Tibial artery (tissue), 4 donors: ENCODE measurements at regions not wholly inside any gene's neighbourhood (a gene's known extent, or its start where the extent isn't known, plus 50 kb on each side); places are given as distances from the start of the nearest gene placed in this dataset.

Experiments
- DNase-seq, 2 donors: peaks; one replicate each; pipeline ENCODE4 v3.0.0-alpha.2; 2019
- H3K27ac ChIP-seq, 2 donors: fragments of 200-600 bp; sonication (generic) in 1 of 2; 1 replicate in 1 of 2; 2 replicates in 1 of 2; pipeline ENCODE4 v1.5.1; 2018 to 2019; ENCODE audit warnings: mild to moderate bottlenecking in 1 of 2
- H3K27me3 ChIP-seq, 2 donors: fragments of 200-600 bp; sonication (generic) in 1 of 2; one replicate each; pipeline versions ENCODE4 v1.5.1 to v1.6.0; 2016 to 2019
- H3K36me3 ChIP-seq, 3 donors: fragments of 200-600 bp; sonication (generic) in 2 of 3; one replicate each; pipeline ENCODE4 v1.5.1; 2016 to 2019; ENCODE audit warnings: mild to moderate bottlenecking in 2 of 3
- H3K4me1 ChIP-seq, 4 donors: fragments of 200-600 bp; sonication (generic) in 2 of 4; 1 replicate in 3 of 4; 2 replicates in 1 of 4; pipeline ENCODE4 v1.5.1; 2016 to 2019
- H3K4me3 ChIP-seq, 2 donors: fragments of 200-600 bp; sonication (generic) in 1 of 2; 1 replicate in 1 of 2; 2 replicates in 1 of 2; pipeline ENCODE4 v1.5.1; 2018 to 2019; ENCODE audit warnings: mild to moderate bottlenecking in 2 of 2
- H3K9me3 ChIP-seq, 3 donors: fragments of 200-600 bp; sonication (generic) in 1 of 3; one replicate each; pipeline ENCODE4 v1.5.1; 2016 to 2019
- intact Hi-C: fragments of 100-400 bp; cut with DNase I; formaldehyde crosslinking; loops from one replicate; pipeline ENCODE4 v1.15.0; 2023; ENCODE audit warnings: low total_unique reads
- TF ChIP-seq, protein P1 (sequence below), 2 experiments: fragments of 200-600 bp in 1 of 2; fragments of 450-650 bp in 1 of 2; IDR thresholded peaks; one replicate each; pipeline ENCODE4 v1.5.1; 2017 to 2019; ENCODE audit warnings: antibody characterized with exemption in 2 of 2, mild to moderate bottlenecking in 1 of 2, moderate library complexity in 1 of 2

- TF ChIP-seq, protein P1, sequence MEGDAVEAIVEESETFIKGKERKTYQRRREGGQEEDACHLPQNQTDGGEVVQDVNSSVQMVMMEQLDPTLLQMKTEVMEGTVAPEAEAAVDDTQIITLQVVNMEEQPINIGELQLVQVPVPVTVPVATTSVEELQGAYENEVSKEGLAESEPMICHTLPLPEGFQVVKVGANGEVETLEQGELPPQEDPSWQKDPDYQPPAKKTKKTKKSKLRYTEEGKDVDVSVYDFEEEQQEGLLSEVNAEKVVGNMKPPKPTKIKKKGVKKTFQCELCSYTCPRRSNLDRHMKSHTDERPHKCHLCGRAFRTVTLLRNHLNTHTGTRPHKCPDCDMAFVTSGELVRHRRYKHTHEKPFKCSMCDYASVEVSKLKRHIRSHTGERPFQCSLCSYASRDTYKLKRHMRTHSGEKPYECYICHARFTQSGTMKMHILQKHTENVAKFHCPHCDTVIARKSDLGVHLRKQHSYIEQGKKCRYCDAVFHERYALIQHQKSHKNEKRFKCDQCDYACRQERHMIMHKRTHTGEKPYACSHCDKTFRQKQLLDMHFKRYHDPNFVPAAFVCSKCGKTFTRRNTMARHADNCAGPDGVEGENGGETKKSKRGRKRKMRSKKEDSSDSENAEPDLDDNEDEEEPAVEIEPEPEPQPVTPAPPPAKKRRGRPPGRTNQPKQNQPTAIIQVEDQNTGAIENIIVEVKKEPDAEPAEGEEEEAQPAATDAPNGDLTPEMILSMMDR (IDR thresholded peaks at IDR 0.05): no peak
- peaks cover 0 to 13% (median 4%) of the 10 kb centered on the region in 4 donors for H3K4me1 ChIP-seq
- no peak overlapping the region for H3K27ac ChIP-seq
- DNase-seq: no peak
- H3K27me3 ChIP-seq: no peaks in the 10 kb centered on the region
- no peak overlapping the region for H3K4me3 ChIP-seq
- intact Hi-C loops: no loop called here
- H3K36me3 ChIP-seq: no peaks in the 10 kb centered on the region
- H3K9me3 ChIP-seq: no peaks in the 10 kb centered on the region
Observed at GRCh38 chr12:47319746-47320145, 240.0 kb upstream of the AMIGO2 start.

DNA sequence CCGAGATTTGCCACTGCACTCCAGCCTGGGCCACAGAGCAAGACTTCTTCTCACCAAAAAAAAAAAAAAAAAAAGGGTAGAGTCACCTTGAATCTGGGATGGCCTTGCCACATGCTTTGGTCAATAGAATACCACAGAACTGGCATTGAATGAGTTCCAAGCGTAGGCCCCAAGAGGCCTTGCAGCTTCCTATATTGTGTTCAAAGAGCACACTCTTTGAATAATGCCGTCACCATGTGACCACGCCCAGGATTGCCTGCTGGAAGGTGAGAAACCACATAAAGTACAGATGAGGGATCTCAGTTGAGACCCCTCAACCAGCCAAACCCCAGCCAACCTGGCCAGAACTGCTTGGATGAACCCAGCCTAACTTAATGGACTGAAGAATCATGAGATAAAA is 239.2 kb upstream of the AMIGO2 start:
- Histone ChIP-seq H3K4me1 (peaks cover 0 to 13% (median 4%) of the 10 kb centered on the region in 4 donors), H3K27me3 (no peaks in the 10 kb centered on the region), H3K27ac (no peak overlapping the region), H3K4me3 (no peak overlapping the region), H3K9me3 (no peaks in the 10 kb centered on the region), H3K36me3 (no peaks in the 10 kb centered on the region)
- no peak for DNase-seq
- intact Hi-C loops: no loop called here
- TF ChIP-seq, protein P1 (IDR thresholded peaks at IDR 0.05): no peak

DNA sequence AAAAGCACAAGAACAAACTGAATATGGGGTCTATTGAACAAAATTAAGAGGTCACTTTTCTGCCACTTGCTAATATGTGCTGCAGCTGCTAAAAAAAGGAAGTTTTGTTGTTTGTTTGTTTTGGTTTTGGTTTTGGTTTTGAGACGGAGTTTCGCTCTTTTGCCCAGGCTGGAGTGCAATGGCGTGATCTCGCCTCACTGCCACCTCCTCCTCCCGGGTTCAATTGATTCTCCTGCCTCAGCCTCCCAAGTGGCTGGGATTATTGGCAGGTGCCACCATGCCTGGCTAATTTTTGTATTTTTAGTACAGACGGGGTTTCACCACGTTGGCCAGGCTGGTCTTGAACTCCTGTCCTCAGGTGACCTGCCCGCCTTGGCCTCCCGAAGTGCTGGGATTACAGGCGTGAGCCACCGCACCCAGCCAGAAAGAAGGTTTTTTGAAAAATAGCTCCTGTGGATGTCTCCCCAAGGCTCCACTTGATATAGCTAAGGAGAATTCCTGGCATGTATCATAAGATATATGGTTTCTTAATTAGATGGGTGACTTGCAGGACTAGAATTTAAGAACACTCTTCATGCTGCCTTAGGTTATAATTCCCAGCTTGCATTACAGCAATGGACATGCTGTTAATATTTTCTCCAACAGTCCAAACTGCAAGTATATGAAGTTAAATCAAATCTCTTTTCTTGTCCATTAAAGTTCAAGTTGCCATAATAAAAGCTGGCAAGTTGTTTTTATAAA is 237.6 kb upstream of the AMIGO2 start:
- Histone ChIP-seq H3K4me3 (peak overlapping the region in 1 of 2 donors; percentile 14), H3K4me1 (peaks cover 0 to 13% (median 4%) of the 10 kb centered on the region in 4 donors), H3K36me3 (no peaks in the 10 kb centered on the region), H3K9me3 (no peaks in the 10 kb centered on the region), H3K27me3 (no peaks in the 10 kb centered on the region), H3K27ac (no peak overlapping the region)
- intact Hi-C loops: no loop called here
- TF ChIP-seq, protein P1 (IDR thresholded peaks at IDR 0.05): no peak
- no peak for DNase-seq

DNA sequence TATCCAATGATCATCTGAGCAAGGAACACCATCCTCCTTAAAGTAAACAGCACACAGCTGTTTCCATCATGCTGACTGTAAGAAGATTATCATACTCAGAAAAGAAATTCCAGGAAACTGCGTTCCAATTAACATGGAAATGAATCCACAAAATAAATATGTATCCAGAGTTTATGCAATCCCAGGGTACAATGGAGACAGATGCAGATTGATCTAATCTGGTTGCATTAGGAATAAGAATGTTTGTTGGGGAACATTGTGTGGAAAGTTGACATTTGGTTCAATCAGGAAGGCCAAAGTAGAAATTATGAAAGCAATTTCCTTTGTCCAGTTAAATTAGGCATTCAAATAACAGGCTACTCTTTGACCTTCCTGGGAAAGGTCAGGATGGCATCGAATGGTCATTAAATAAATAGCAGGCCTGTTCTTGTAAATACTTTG is 236.9 kb upstream of the AMIGO2 start:
- no peak overlapping the region for H3K27ac ChIP-seq
- intact Hi-C loops: no loop called here
- peaks cover 0 to 13% (median 4%) of the 10 kb centered on the region in 4 donors for H3K4me1 ChIP-seq
- H3K27me3 ChIP-seq: no peaks in the 10 kb centered on the region
- no peaks in the 10 kb centered on the region for H3K36me3 ChIP-seq
- H3K4me3 ChIP-seq: no peak overlapping the region
- DNase-seq: no peak
- TF ChIP-seq, protein P1 (IDR thresholded peaks at IDR 0.05): no peak
- H3K9me3 ChIP-seq: no peaks in the 10 kb centered on the region

DNA sequence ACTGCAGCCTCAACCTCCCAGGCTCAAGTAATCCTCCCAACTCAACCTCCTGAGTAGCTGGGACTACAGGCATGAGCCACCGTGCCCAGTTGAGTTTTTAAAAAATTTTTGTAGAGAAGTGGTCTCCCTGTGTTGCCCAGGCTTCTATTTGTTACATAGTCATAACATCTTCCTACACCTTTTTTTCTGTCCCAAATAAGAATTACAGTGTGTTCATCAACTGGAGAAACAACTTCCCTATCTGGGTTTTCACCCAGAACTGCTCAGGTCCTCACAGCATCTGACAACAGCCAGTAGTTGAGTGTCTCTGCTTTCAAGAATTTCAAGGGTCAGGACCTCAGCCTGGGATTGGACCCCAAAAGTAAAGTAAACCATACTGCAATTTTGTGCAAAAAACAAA is 235.2 kb upstream of the AMIGO2 start:
- H3K27ac ChIP-seq: no peak overlapping the region
- H3K4me1 ChIP-seq: peaks cover 0 to 13% (median 4%) of the 10 kb centered on the region in 4 donors
- no peaks in the 10 kb centered on the region for H3K9me3 ChIP-seq
- TF ChIP-seq, protein P1 (IDR thresholded peaks at IDR 0.05): no peak
- H3K4me3 ChIP-seq: no peak overlapping the region
- no peaks in the 10 kb centered on the region for H3K27me3 ChIP-seq
- intact Hi-C loops: no loop called here
- DNase-seq: no peak
- no peaks in the 10 kb centered on the region for H3K36me3 ChIP-seq
